Activated CD8-positive, alpha-beta T cell treated with anti-CD3 and anti-CD28 coated beads for 36 hours (primary cell): ENCODE measurements at regions not wholly inside any gene's neighbourhood (a gene's known extent, or its start where the extent isn't known, plus 50 kb on each side); places are given as distances from the start of the nearest gene placed in this dataset.

Experiments used
- ATAC-seq: fragments of 200-7000 bp; cut with Tn5 transposase; one replicate; pipeline ENCODE4 v1.10.0; 2021; ENCODE audit warnings: mild to moderate bottlenecking, moderate library complexity
- CTCF ChIA-PET: fragments of 350-600 bp; sonication (Branson Sonifier 250); formaldehyde crosslinking; loops from one replicate; lab custom pipeline; 2021; ENCODE audit warnings: antibody characterized with exemption; lab: Charles Lee
- POLR2A ChIA-PET: fragments of 350-600 bp; sonication (Branson Sonifier 250); formaldehyde crosslinking; loops from one replicate; lab custom pipeline; 2021; ENCODE audit warnings: antibody characterized with exemption; lab: Charles Lee
- DNase-seq: peaks from one replicate; pipeline ENCODE4 v3.0.0-alpha.2; 2020
- H3K27ac Mint-ChIP-seq: one replicate; pipeline ENCODE4 v1.8.0; 2021; ENCODE audit warnings: mild to moderate bottlenecking, mixed read lengths
- H3K27me3 Mint-ChIP-seq: one replicate; pipeline ENCODE4 v1.8.0; 2021; ENCODE audit warnings: mixed read lengths
- H3K36me3 Mint-ChIP-seq: one replicate; pipeline ENCODE4 v1.8.0; 2021; ENCODE audit warnings: low read depth, mixed read lengths
- H3K4me1 Mint-ChIP-seq: one replicate; pipeline ENCODE4 v1.8.0; 2021; ENCODE audit warnings: low read depth, mixed read lengths
- H3K4me3 Mint-ChIP-seq: one replicate; pipeline ENCODE4 v1.8.0; 2021; ENCODE audit warnings: mild to moderate bottlenecking, moderate library complexity, mixed read lengths
- H3K9me3 Mint-ChIP-seq: one replicate; pipeline ENCODE4 v1.8.0; 2021; ENCODE audit warnings: mixed read lengths
- intact Hi-C: fragments of 100-400 bp; cut with micrococcal nuclease; formaldehyde crosslinking; loops from one replicate; pipeline ENCODE4 v1.10.0; 2022
- TF ChIP-seq, protein P1 (sequence below): fragments of 200-600 bp; IDR thresholded peaks from one replicate; pipeline ENCODE4 v1.8.0; 2022; ENCODE audit warnings: antibody characterized with exemption, mild to moderate bottlenecking

DNA sequence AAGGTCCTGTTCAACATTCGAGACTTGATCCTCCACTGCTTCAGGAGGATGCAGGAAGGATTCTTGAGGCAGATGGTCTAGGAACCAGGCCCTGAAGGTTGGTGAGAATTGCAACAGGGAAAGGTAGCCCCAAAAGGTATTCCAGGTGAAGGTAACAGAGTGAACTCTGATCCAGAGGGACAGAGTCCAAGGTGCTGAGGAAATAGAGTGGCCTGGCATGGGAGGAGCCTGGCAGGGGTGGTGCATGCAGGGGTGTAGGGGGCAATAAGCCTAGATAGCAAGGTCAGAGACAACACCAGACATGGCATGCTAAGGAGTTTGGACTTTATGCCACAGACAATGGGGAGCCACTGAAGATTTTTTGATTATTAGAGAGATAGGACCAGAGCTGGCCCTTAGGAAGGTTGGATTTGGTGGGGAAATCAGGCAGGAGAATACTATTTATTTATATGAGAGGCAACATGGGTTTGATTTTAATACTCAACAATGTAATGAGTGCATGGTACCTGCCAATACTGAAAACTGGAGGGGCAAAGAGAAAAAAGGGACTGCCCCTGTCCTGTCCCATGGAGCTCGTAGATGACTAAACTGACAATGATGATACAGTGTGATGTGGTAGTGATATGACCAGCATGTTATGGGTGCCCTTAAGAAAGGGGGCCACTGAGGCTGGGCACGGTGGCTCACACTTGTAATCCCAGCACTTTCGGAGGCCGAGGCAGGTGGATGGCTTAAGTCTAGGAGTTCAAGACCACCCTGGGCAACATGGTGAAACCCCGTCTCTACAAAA, 50.5 kb upstream of the TMED10 start:
- ChIA-PET POLR2A (no interaction called here), CTCF (no interaction called here)
- intact Hi-C loops: no loop called here
- no peaks in the 10 kb centered on the region for H3K9me3 Mint-ChIP-seq
- no peaks in the 10 kb centered on the region for H3K36me3 Mint-ChIP-seq
- TF ChIP-seq, protein P1, sequence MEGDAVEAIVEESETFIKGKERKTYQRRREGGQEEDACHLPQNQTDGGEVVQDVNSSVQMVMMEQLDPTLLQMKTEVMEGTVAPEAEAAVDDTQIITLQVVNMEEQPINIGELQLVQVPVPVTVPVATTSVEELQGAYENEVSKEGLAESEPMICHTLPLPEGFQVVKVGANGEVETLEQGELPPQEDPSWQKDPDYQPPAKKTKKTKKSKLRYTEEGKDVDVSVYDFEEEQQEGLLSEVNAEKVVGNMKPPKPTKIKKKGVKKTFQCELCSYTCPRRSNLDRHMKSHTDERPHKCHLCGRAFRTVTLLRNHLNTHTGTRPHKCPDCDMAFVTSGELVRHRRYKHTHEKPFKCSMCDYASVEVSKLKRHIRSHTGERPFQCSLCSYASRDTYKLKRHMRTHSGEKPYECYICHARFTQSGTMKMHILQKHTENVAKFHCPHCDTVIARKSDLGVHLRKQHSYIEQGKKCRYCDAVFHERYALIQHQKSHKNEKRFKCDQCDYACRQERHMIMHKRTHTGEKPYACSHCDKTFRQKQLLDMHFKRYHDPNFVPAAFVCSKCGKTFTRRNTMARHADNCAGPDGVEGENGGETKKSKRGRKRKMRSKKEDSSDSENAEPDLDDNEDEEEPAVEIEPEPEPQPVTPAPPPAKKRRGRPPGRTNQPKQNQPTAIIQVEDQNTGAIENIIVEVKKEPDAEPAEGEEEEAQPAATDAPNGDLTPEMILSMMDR: no peak
- H3K27ac Mint-ChIP-seq: no peak overlapping the region
- H3K4me3 Mint-ChIP-seq: no peak overlapping the region
- H3K4me1 Mint-ChIP-seq: peaks cover 43% of the 10 kb centered on the region
- no peaks in the 10 kb centered on the region for H3K27me3 Mint-ChIP-seq
- DNase-seq: peak; percentile 37
- peak; percentile 67 for ATAC-seq
